LNCAP (cell line): ENCODE measurements at regions not wholly inside any gene's neighbourhood (a gene's known extent, or its start where the extent isn't known, plus 50 kb on each side); places are given as distances from the start of the nearest gene placed in this dataset.

Experiments
- TF ChIP-seq, protein P1 (sequence below): fragments of 450-650 bp; IDR thresholded peaks from 2 replicates; pipeline ENCODE4 v1.5.1; 2017; ENCODE audit warnings: mild to moderate bottlenecking

DNA sequence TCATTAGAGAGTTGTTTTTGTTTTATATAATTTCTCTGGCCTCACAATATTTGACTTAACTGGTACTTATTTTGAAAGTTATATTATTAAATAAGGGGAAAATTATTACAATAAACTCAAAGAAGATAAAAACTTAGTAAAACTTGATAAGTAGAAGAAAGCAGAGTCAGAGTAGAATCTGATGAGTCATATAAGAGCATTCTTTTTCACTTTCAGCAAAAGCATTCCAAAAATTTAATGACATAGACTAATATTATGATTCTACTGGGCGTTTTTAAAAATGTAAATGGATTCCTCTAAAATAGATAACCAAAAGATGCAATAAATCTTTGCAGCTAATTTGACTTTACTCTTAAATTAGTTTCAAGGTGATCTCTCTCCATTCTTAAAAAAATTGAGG is 366.3 kb upstream of the IMPG1 start:
- TF ChIP-seq, protein P1, sequence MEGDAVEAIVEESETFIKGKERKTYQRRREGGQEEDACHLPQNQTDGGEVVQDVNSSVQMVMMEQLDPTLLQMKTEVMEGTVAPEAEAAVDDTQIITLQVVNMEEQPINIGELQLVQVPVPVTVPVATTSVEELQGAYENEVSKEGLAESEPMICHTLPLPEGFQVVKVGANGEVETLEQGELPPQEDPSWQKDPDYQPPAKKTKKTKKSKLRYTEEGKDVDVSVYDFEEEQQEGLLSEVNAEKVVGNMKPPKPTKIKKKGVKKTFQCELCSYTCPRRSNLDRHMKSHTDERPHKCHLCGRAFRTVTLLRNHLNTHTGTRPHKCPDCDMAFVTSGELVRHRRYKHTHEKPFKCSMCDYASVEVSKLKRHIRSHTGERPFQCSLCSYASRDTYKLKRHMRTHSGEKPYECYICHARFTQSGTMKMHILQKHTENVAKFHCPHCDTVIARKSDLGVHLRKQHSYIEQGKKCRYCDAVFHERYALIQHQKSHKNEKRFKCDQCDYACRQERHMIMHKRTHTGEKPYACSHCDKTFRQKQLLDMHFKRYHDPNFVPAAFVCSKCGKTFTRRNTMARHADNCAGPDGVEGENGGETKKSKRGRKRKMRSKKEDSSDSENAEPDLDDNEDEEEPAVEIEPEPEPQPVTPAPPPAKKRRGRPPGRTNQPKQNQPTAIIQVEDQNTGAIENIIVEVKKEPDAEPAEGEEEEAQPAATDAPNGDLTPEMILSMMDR = no peak

DNA sequence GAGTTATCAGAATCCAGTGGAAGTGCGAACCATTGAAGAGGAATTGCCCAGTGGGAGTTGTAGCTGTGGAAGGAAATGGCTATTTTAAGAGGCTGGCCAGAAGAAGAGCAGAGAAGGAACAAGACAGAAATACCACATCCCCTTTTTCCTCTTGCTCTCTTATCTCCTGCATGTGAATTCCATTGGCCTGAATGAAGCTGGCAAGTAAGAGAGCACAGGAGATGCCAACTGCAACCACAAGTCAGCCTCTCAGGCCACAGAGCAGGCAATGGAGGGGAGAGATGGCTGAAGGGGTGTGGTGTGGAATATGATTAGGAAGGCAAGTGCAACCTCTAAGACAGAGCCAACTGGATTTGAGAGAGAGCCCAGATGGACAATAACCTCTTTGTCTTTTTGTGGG is 362.7 kb upstream of the IMPG1 start:
- TF ChIP-seq, protein P1 = no peak

DNA sequence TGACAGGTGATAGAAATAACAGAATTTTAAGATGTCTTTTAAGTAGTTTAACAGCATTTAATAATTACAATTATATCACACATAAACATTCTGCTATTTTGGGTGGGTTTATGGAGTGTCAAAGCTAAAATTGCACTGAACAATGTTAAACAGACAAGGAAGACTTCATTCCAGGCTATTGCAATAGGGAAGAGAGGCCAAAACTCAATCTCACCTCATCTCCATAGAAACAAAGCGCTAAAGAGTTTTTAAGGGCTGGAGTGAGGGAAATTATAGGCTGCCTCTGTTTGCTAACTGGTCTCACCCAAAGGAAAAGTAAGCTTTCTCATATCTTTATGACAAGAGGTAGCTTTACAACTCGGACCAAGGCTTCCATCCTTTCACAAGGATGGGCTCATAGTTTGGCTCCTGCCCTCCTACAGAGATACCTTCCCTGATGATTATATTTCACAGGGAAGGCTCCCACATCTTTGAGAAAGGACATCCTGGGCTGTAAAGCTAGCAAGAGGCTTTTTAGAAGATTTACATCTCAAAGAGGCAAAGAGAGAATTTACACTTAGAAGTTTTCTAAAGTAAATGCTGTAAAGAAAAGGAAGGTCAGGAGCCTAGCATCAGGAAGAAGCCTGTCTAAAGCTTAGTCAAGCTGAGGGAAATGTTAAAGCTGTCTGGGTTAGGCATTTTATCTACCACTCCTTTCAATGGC is 350.2 kb upstream of the IMPG1 start:
- TF ChIP-seq, protein P1 = no peak

DNA sequence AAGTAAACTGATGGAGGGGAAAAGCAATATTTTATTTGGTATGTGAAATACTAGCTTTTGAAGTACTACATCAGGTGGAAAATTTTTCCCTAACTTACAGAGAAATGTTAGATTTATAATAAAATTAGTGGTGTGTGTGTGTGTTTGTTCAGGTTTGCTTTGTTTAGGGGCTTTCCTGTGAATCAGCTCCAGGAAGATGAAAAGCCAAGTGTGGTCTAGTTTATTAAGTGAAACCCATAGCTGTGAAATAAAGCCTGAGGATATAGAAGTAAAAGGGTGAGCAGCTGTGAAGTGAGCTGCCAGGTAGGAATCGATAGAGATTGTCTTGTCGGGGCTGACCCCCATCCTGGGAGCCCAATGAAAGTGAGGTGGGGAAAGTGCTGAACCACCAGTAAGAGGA is 347.6 kb upstream of the IMPG1 start:
- TF ChIP-seq, protein P1 = no peak

DNA sequence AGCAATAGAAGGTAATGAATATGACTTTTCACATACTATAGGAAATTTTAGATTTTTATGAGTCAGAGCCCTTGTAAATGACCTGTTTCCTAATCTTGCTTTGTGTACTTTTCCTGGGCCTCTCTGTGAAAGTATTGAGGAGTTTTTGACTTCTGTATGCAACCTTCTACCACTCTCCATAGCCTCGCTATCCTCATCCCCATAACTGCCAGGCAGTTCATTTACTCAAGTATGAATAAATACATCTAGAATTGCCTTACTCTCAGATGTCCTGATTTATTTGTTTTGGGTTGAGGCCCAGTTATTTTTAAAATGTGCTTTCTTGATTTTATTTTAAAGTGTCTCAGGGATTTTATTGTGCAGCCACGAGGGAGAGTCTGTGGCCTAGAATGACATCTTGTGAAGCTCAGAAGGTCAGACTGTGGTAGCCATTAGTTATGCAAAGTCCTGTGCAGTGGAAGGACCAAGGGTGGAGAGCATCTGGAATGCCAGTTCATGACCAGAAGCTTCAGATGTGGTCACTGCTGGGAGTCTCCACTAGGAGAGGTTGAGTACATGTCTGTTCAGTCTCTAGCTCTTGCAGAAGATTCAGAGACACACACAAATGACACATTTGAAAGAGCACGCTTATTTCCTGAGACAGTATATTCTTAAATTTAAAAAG is 346.2 kb upstream of the IMPG1 start:
- TF ChIP-seq, protein P1 = no peak

DNA sequence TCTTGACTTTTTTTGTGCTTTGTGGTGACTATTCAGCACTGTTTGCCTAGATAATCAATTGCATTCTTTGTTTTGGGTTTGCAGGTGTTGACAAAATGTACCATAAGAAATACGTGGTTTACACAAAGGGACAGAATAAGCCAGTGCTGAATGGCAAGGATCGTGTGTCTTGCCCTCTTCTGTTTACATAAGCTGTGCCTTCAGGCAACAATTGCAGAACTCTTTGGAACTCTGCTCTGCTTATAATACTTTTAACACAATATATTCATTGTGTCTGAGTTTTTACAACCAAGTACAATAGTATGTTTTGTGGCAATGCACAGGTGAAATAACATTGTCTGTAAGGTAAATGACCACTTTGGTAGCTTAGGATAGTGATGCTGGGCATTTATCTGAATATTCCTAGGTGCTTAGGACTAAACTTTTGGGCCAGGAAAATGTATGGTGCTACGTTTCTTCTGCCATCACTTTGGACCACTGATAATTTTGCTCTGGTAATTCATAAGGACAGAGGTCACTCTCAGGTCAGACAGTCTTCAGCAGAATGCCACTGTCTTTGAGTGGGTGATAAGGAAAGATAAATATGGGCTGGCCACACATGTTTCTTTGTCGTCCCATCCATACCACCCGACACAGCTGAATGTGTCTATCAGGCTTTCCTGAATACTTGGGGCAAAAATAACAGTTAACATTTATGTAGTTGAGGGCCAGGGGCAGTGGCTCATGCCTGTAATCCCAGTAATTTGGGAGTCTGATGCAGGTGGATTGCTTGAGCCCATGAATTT is 344.6 kb upstream of the IMPG1 start:
- TF ChIP-seq, protein P1 = no peak

DNA sequence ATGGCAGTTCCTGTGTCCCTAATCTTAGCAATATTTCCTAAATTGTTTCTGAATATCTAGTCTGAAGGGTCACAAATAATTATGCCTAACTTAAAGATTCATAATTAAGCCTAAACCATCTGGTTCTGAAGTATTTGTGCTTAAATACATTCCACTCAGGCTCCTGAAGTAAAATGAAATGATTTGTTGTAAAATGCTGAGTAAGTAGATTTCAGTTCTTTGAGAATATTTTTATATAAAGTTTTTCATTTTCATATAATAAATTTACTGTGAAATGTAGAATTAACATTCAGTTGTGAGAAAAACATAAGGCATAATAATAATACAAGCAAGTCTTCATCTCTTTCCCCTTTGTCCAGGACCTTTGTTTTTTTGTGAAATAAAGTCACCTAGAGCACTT is 330.6 kb upstream of the IMPG1 start:
- TF ChIP-seq, protein P1 = no peak
